Choroid plexus epithelial cell (primary cell): ENCODE measurements at regions not wholly inside any gene's neighbourhood (a gene's known extent, or its start where the extent isn't known, plus 50 kb on each side); places are given as distances from the start of the nearest gene placed in this dataset.

Experiments used
- DNase-seq: peaks from one replicate; pipeline ENCODE4 v3.0.0-alpha.2; 2010; ENCODE audit warnings: low read depth
- H3K4me3 ChIP-seq: 2 replicates; pipeline ENCODE4 v1.5.1; 2011; ENCODE audit warnings: low read depth, mild to moderate bottlenecking, control low read depth, low read length, moderate library complexity
- TF ChIP-seq, protein P1 (sequence below): conservative IDR thresholded peaks from 2 replicates; pipeline ENCODE4 v1.5.1; 2011; ENCODE audit warnings: low read depth, mild to moderate bottlenecking, control low read depth, inconsistent platforms, low read length, moderate library complexity

GRCh38 chrX:7316887-7317286 lies 168.9 kb upstream of the PUDP start:
- peak; percentile 24 for DNase-seq
- H3K4me3 ChIP-seq = no peak overlapping the region
- TF ChIP-seq, protein P1, sequence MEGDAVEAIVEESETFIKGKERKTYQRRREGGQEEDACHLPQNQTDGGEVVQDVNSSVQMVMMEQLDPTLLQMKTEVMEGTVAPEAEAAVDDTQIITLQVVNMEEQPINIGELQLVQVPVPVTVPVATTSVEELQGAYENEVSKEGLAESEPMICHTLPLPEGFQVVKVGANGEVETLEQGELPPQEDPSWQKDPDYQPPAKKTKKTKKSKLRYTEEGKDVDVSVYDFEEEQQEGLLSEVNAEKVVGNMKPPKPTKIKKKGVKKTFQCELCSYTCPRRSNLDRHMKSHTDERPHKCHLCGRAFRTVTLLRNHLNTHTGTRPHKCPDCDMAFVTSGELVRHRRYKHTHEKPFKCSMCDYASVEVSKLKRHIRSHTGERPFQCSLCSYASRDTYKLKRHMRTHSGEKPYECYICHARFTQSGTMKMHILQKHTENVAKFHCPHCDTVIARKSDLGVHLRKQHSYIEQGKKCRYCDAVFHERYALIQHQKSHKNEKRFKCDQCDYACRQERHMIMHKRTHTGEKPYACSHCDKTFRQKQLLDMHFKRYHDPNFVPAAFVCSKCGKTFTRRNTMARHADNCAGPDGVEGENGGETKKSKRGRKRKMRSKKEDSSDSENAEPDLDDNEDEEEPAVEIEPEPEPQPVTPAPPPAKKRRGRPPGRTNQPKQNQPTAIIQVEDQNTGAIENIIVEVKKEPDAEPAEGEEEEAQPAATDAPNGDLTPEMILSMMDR = no peak

DNA sequence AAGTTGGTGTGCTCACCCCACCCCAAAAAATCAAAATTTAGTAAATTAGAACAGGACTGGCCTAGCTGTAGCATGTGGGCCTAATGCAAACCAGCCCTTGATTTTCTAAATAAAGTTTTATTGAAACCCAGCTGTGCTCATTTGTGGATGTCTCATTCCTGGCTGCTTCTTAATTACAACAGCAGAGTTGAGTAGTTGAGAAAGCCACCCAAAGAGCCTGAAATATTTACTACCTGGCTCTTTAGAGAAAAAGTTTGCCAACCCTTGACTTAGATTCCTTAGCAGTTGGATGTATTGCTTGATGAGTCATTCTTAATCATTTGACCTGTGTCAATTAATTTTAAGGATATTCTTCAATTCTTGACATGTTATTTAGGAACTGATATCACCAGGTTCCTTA lies 168.3 kb upstream of the PUDP start:
- H3K4me3 ChIP-seq = no peak overlapping the region
- no peak for DNase-seq
- TF ChIP-seq, protein P1 = no peak

- DNase-seq = no peak
- TF ChIP-seq, protein P1 = no peak
- no peak overlapping the region for H3K4me3 ChIP-seq
These were observed 166.5 kb upstream of the PUDP start for GRCh38 chrX:7314425-7314824.

DNA sequence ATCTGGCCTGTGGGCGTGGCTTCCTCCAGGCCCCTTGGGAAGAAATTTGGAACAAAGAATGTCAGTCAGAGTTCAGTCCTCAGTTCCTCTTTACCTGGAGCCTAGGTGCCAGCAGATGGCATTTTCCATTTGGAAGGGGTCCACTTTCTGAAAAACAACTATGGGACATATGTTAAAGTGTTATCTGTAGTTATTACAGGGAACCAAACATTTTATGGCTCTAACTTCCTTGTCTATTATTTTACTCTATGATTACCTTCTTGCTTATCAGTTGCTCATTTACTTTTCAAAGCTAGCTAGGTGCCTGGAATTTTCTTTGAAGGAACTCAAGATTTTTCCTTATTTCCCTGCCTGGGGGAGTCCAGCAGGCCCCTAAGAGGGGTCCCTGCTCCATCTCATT lies 159.8 kb upstream of the PUDP start:
- TF ChIP-seq, protein P1 = no peak
- H3K4me3 ChIP-seq = no peak overlapping the region
- no peak for DNase-seq

GRCh38 chrX:7294483-7294882 lies 146.5 kb upstream of the PUDP start:
- H3K4me3 ChIP-seq = no peak overlapping the region
- peak; percentile 22 for DNase-seq
- TF ChIP-seq, protein P1 = no peak

- H3K4me3 ChIP-seq = no peak overlapping the region
- TF ChIP-seq, protein P1 = no peak
- DNase-seq = peak; percentile 51
These were observed 138.3 kb upstream of the PUDP start for GRCh38 chrX:7286168-7286837.

GRCh38 chrX:7285765-7286164 lies 137.8 kb upstream of the PUDP start:
- DNase-seq = no peak
- H3K4me3 ChIP-seq = no peak overlapping the region
- TF ChIP-seq, protein P1 = no peak
